Stimulated activated naive CD4-positive, alpha-beta T cell treated with Interleukin-2 at 50 U/mL for 16 hours (primary cell): ENCODE measurements at regions not wholly inside any gene's neighbourhood (a gene's known extent, or its start where the extent isn't known, plus 50 kb on each side); places are given as distances from the start of the nearest gene placed in this dataset.
A peak's percentile ranks its signal among the peaks of the same experiment; 100 is the strongest.
"Not testable (repeated sequence)": the region's sequence is repeated elsewhere in the genome, so short reads cannot be mapped to it uniquely, and the experiment has no call there.

Source experiments
- DNase-seq: peaks from one replicate; lab custom pipeline; 2025; lab: John Stamatoyannopoulos, UW

- no peak for DNase-seq
Observed at GRCh38 chr10:27388761-27389399, 115.2 kb upstream of the RAB18 start.

- no peak for DNase-seq
Observed at GRCh38 chr10:27383595-27384542, 120.2 kb upstream of the RAB18 start.

GRCh38 chr10:27382176-27382575 is 121.9 kb upstream of the RAB18 start:
- DNase-seq, result no peak

- DNase-seq, result no peak
Observed at GRCh38 chr10:27380929-27381358, 123.2 kb upstream of the RAB18 start.

GRCh38 chr10:27379041-27379440 is 125.1 kb upstream of the RAB18 start:
- DNase-seq, result not testable (repeated sequence)

- DNase-seq, result no peak
Observed at GRCh38 chr10:27373566-27374160, 130.4 kb upstream of the RAB18 start.

- no peak for DNase-seq
Observed at GRCh38 chr10:27372095-27372494, 131.5 kb upstream of the ACBD5 start.

- not testable (repeated sequence) for DNase-seq
Observed at GRCh38 chr10:27371375-27371774, 130.8 kb upstream of the ACBD5 start.

- DNase-seq, result no peak
Observed at GRCh38 chr10:27369880-27370279, 129.3 kb upstream of the ACBD5 start.

GRCh38 chr10:27368706-27369105 is 128.1 kb upstream of the ACBD5 start:
- no peak for DNase-seq

- DNase-seq, result no peak
Observed at GRCh38 chr10:27366769-27367168, 126.2 kb upstream of the ACBD5 start.

- DNase-seq, result no peak
Observed at GRCh38 chr10:27364028-27364427, 123.4 kb upstream of the ACBD5 start.

GRCh38 chr10:27360581-27361172 is 120.1 kb upstream of the ACBD5 start:
- DNase-seq, result peak; percentile 79

GRCh38 chr10:27359792-27360355 is 119.3 kb upstream of the ACBD5 start:
- no peak for DNase-seq

GRCh38 chr10:27356738-27357137 is 116.1 kb upstream of the ACBD5 start:
- no peak for DNase-seq

GRCh38 chr10:27355918-27356573 is 115.4 kb upstream of the ACBD5 start:
- DNase-seq, result no peak

GRCh38 chr10:27354643-27355270 is 114.2 kb upstream of the ACBD5 start:
- not testable (repeated sequence) for DNase-seq

GRCh38 chr10:27354100-27354499 is 113.5 kb upstream of the ACBD5 start:
- not testable (repeated sequence) for DNase-seq

GRCh38 chr10:27349987-27350386 is 109.4 kb upstream of the ACBD5 start:
- no peak for DNase-seq

- DNase-seq, result not testable (repeated sequence)
Observed at GRCh38 chr10:27347827-27348207, 107.2 kb upstream of the ACBD5 start.

- DNase-seq, result no peak
Observed at GRCh38 chr10:27345455-27345920, 104.9 kb upstream of the ACBD5 start.
